Activated CD4-positive, CD25-positive, alpha-beta regulatory T cell treated with anti-CD3 and anti-CD28 coated beads, Interleukin-2, amount 50 U/mL, for 72 hours (primary cell): ENCODE measurements at regions not wholly inside any gene's neighbourhood (a gene's known extent, or its start where the extent isn't known, plus 50 kb on each side); places are given as distances from the start of the nearest gene placed in this dataset.

ENCODE experiments used
- DNase-seq: peaks from one replicate; pipeline ENCODE4 v3.0.0; 2021

DNA sequence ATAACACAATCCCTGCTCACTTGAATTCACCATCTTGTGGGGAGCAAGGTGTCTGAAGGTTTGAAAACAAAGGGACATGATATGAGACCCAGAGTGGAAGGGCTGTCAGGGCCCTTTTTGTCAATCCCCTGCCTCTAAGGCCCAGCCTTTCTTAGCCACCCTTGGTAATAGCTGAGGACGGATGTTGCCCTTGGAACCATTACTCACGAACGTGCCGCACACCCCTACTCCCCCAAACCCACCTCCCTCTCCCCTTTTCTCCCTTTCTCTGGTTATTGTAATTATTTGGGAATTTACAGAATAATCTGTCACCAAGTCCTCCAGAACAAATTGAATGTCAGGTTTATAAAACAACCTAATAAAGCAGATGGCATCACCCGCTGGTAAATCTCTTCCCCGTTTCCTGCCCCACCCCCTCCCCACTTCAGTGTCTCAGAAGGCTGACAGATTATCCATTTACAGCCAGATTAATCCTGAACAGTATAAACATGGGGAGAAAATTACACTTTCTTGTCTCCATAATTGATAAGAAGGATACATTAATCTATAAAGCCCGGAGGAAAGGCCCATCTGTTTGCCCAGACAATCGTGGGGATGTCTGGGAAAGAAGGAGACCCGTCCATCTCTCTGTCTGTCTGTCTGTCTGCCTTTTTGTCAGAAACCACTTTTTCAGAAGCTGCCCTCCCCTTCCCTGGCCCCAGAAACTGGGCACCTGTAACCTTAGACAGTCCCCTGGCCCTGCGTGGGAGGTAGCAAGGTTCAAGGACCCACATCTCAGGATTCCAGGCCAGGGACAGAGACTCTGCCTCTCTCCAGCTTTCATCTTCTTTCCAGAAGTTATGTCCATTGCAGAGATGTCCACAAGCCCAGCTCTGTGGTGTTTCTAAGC, 60.6 kb upstream of the CD34 start:
- DNase-seq, result no peak

DNA sequence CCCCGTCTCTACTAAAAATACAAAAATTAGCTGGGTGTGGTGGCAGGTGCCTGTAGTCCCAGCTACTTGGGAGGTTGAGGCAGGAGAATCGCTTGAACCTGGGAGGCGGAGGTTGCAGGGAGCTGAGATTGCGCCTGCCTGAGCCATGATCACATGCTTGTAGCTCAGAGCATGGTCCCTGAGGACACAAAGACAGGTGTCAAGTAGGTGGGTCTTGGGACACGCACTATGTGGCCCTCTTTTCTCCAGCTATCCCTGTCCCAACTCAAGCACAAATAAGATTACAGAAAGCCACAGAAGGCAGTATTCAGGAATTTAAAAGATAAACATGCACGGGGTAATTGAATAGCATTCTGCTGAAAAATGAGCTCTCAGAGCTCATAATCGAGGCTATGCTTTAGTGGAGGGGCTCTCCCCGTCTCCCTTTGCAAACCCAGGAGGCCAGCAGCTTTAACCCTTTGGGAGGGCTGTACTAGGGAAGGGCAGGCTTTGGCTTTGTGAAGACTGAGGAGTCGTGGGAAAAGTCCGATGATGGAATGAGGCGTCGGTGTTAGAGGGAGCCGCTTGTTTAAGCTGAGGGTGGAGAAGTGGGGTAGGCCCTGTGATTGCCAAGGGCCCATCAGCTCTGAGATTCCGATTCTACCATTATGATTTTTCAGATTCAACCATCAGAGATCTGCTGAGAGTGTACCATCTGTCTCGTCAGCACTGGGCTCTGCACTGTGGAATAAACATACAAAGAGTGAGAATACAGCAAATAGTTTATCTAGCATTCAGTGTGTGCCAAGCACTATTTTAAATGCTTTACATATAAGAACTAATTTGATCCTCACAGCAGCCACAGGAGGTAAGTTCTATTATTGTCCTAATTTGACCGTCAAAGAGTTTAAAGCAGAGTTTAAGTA, 59.7 kb upstream of the CD34 start:
- no peak for DNase-seq

DNA sequence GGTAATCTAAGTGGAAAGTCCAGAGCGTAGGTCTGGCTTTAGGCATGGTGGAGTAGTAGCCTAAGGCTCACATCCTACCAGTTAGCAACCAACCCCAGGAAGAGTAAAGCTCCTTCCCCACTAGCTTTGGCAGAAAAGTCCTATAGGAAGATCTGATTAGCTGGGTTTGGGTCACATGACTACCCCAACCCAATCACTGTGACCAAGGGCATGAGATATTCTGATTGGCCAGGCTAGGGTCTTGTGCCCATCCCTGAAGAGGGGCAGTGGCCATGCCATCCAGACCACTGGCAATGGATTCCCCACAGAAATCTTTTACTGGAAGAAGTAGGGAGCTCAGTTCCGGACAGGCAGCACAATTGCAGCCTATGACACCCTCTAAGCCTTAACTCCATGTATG, 58.6 kb upstream of the CD34 start:
- DNase-seq, result no peak

DNA sequence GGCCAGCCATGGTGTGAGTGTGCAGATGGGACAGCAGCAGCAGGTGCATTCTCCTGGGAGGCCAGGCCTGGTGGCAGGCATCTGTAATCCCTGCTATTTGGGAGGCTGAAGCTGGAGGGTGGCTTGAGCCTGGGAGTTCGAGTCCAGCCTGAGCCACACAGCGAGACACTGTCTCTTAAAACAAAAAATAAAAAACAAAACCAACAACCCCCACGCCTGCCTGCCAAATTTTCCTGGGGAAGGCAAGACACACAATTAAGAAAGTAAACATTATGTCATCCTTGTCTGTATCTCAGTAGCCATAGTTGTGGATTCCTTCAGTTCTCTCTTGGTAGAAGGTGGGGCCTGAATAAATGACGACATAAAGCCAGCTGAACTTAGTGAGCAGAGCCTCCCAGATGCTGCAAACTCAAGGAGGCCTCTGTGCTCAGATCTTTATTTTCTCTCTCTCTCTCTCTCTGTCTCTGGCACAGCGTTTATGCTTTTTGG, 57.6 kb upstream of the CD34 start:
- DNase-seq, result no peak

DNA sequence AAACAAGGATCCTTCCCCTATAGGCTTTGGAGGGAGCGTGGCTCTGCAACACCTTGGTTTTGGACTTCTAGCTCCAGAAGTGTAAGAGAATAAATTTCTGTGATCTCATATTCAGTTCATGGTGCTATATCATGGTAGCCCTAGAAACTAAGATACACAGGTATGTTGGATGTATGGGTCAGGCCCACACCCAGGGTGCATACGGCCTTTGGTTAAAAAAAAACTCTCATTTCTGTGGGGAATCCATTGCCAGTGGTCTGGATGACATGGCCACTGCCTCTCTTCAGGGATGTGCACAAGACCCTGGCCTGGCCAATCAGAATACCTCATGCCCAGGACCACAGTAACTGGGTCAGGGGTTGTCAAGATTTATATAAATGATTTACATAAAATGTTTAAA, 56.8 kb upstream of the CD34 start:
- DNase-seq, result no peak

DNA sequence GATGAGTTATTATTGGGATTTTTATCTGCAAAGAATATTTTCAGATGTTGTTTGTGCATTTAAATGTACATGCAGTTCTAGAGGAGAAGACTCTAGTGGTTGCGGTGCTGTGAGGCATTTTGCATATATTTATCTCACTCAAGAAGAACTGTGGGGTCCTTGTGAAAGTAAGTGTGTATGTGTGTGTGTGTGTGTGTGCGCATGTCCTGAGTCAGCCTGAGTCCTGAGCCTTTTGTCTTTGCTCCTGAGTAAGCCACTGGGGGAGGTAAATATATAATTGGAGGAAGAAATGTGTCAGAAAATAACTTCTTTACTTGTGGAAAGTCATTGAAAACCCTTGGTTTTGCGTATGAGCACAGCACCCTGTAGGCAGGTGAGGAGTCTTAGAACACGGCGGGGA, 55.6 kb upstream of the CD34 start:
- DNase-seq, result no peak

DNA sequence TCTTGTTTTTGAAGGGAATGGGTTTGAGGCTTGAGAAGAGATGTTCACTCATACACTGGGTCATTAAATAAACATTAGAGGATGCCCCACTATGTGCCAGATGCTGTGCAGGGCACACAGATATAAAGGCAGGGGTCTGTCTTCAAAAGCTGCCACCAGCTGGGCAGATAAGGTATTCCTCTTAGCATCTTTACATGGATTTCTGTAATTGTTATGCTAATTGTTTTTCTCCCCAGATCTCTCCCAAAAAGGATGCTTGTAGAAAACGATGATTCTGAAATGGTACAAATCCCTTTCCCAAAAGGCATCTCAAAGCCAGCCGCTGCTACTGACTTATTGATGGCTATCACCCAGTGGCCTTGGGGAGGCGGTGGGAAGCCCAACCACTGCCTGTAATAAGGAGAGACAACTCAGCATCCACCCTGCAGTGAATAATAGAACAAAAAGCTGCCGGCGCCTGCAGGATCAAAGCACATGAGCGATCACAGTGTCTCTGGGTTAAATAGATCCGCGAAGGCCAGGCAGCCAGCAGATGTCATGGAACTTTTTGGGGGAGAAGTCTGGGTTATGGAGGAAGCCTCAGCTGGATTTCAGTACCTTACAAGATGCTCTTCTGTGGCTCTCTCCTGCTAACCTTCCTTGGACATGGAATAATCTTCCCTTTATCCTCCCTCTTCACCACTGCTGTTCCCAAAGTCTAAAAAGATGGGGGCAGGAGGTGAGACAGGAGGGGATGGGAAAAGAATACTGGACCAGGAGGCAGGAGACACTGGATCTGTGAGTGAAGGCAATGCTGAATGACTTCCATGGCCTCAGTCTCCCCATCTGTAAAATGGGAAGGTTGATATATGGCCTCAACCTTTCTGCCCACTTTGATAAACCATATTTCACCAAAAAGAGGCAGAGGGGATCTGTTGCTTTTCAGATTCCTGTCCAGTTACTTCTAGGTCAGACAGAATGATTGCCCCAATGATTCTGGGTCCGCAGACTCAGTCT, 54.8 kb upstream of the CD34 start:
- DNase-seq, result no peak

DNA sequence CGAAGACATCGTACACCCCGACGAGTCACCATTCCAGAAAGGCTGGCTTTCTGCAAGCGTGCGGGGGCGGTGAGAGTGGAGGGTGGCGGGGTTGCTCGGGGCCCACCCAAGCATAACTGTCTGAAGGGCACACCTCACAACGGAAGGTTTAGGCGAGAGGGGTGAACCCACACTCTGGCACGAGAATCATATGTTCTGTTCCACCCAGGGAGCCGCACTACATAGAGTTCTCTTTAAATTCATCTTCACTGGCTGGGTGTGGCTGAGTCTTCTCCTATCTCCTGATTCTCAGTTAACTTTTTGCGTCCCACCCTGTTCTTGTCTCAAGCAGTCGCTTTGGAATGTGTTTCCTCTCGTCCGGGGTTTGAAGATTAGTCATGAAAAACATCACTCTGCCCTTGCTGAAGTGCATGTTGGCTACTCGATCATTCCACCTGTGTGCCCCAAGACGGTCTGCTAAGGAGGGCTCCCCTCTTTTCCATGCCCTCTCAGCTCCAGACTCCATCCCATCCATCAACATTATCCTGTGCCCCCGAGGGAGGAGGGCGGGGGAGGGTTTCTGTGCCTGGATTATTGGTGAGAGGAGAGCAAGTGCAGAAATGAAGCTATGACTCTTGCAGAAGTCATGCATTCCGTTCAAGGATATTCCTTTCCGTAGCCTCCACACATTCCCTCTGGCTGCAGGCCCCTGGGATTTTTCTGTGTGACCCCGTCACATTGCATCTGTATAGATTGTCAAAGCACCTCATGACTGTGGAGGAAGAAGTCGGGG, 53.5 kb upstream of the CD34 start:
- no peak for DNase-seq

DNA sequence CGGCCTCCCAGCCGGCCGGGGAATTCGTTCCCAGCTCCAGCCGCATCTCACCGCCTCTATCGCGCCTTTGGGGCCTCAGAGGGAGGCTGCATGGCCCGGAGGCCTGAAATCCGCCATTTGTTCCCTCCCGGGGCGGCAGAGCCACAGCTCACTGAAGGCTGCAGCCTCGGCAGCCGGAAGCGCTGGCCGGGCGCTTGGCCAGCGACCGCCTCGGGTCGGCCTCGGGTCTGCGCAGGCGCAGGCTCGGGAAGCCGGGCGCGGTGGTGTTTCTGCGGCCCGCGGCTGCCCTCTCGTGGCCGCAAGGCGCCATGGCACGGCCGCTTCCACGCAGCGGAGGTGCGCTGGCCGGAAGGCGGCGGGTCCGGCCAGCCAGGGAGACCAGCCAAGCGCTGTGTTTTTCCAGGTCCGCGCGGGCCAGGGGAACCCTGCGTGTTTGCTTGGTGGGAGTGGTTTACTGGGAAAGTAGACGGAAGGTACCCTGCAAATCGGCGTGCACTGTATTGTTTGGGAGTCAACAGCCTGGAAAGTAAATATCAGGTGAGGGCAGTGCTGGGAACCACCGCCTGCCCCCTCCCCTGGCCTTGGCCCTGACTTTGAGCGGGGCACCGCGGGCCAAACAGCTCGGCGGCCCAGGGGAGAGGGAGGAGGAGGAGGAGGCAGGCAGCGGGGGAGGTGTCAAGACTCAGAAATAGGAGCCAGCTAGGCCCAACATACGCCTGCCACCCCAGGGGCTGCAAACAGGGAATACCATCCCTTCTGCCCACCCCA, 52.7 kb upstream of the CD34 start:
- peak; percentile 92 for DNase-seq

DNA sequence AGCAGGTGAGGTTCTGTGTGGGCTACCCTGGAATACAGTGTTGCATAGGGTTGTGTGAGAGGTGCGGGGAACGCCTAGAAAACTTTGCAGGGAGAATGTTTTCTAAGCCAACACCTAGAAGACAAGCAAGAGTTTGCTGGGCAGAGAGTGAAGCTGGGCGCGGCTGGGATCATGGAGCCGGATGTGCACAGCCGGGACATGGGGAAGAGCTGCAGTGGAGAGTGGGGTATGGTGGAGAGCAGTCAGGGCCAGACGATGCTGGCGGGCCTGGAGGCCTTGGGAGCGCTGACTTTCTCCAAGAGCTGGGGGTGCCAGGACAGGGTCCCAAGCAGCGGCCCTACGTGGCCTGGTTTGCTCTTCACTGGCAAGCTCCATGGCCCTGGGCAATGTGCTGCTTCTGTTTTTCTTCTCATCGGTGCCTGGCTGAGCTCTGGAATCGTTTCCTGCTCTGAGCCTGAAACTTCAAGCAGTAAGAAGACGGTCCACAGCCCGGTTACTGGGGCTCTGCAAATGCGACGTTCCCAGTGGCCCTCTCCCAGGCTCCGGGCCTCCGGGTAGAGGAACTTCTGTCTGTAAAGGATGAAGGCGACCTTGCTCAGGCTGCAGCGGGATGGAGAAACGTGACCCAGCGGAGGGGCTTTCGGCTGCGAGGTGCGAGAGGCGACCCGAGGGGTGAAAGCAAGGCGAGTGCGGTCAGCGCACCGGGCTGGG, 51.9 kb upstream of the CD34 start:
- DNase-seq, result no peak
